PC-3 (cell line): ENCODE measurements at regions not wholly inside any gene's neighbourhood (a gene's known extent, or its start where the extent isn't known, plus 50 kb on each side); places are given as distances from the start of the nearest gene placed in this dataset.

Experiments
- ATAC-seq: fragments of 200-7000 bp; cut with Tn5 transposase; 2 replicates; pipeline ENCODE4 v1.9.1; 2020; ENCODE audit warnings: mild to moderate bottlenecking, moderate library complexity
- BruUV-seq: library from RNA; stranded (reverse); fragments of 400-500 nt; replicated peaks from 2 replicates; lab custom pipeline; 2021; lab: Mats Ljungman, UMichigan
- CTCF ChIA-PET: fragments of 300-600 bp; sonication (Branson Sonifier 250); formaldehyde crosslinking; loops from one replicate; lab custom pipeline; 2022; ENCODE audit warnings: antibody characterized with exemption; lab: Charles Lee
- POLR2A ChIA-PET: fragments of 300-600 bp; sonication (Branson Sonifier 250); formaldehyde crosslinking; loops from one replicate; lab custom pipeline; 2022; ENCODE audit warnings: antibody characterized with exemption; ENCODE audit not compliant: unreplicated experiment; lab: Charles Lee
- DNase-seq: peaks from one replicate; pipeline ENCODE4 v3.0.0-alpha.2; 2015
- H2AFZ ChIP-seq: fragments of 300-600 bp; sonication (generic); 2 replicates; pipeline ENCODE4 v1.6.0; 2016; ENCODE audit warnings: antibody characterized with exemption, low read length
- H3F3A ChIP-seq: fragments of 300-600 bp; sonication (generic); one replicate; pipeline ENCODE4 v1.6.0; 2017; ENCODE audit warnings: antibody characterized with exemption, low read length, control low read depth, mild to moderate bottlenecking; ENCODE audit not compliant: unreplicated experiment
- H3K27ac ChIP-seq: fragments of 300-600 bp; sonication (generic); 2 replicates; pipeline ENCODE4 v1.5.1; 2016; ENCODE audit warnings: mild to moderate bottlenecking, low read length
- H3K27me3 ChIP-seq: fragments of 300-600 bp; sonication (generic); 2 replicates; pipeline ENCODE4 v1.6.1; 2016; ENCODE audit warnings: low read length, mixed read lengths
- H3K36me3 ChIP-seq: fragments of 300-600 bp; sonication (generic); 2 replicates; pipeline ENCODE4 v1.6.1; 2016; ENCODE audit warnings: low read depth, mixed run types, low read length, mixed read lengths
- H3K4me1 ChIP-seq: fragments of 300-600 bp; sonication (generic); 2 replicates; pipeline ENCODE4 v1.5.1; 2016; ENCODE audit warnings: low read length; ENCODE audit not compliant: insufficient read depth
- H3K4me2 ChIP-seq: fragments of 300-600 bp; sonication (generic); 2 replicates; pipeline ENCODE4 v1.6.0; 2016; ENCODE audit warnings: low read length
- H3K4me3 ChIP-seq: fragments of 300-600 bp; sonication (generic); 2 replicates; pipeline ENCODE4 v1.5.1; 2016; ENCODE audit warnings: mild to moderate bottlenecking, low read length, mixed read lengths
- H3K79me2 ChIP-seq: fragments of 300-600 bp; sonication (generic); 2 replicates; pipeline ENCODE4 v1.6.1; 2017; ENCODE audit warnings: low read length, mixed read lengths
- H3K9ac ChIP-seq: fragments of 300-600 bp; sonication (generic); 2 replicates; pipeline ENCODE4 v1.6.0; 2016; ENCODE audit warnings: mild to moderate bottlenecking, low read length
- H3K9me2 ChIP-seq: fragments of 300-600 bp; sonication (generic); replicated peaks from 2 replicates; pipeline ENCODE4 v1.6.1; 2016; ENCODE audit warnings: mixed run types, low read length, mixed read lengths
- H3K9me3 ChIP-seq: fragments of 300-600 bp; sonication (generic); 2 replicates; pipeline ENCODE4 v1.6.1; 2016; ENCODE audit warnings: low read length, mixed read lengths
- H4K20me1 ChIP-seq: fragments of 300-600 bp; sonication (generic); 2 replicates; pipeline ENCODE4 v1.6.1; 2016; ENCODE audit warnings: low read length, mixed read lengths
- CTCF ChIP-seq: fragments of 300-600 bp; sonication (generic); conservative IDR thresholded peaks from 2 replicates; pipeline ENCODE4 v1.5.1; 2017; ENCODE audit warnings: antibody characterized with exemption, low read depth, mild to moderate bottlenecking, low read length
- EZH2 ChIP-seq: fragments of 300-600 bp; sonication (generic); IDR thresholded peaks from one replicate; pipeline ENCODE4 v1.6.1; 2017; ENCODE audit warnings: antibody characterized with exemption, mild to moderate bottlenecking, low read length; ENCODE audit not compliant: unreplicated experiment
- EZH2phosphoT487 ChIP-seq: fragments of 300-600 bp; sonication (generic); IDR thresholded peaks from 2 replicates; pipeline ENCODE4 v1.6.1; 2018; ENCODE audit warnings: mild to moderate bottlenecking, antibody characterized with exemption, low read length, borderline replicate concordance
- intact Hi-C: fragments of 100-400 bp; cut with micrococcal nuclease; formaldehyde crosslinking; loops from 2 replicates; pipeline ENCODE4 v1.9.0; 2023

DNA sequence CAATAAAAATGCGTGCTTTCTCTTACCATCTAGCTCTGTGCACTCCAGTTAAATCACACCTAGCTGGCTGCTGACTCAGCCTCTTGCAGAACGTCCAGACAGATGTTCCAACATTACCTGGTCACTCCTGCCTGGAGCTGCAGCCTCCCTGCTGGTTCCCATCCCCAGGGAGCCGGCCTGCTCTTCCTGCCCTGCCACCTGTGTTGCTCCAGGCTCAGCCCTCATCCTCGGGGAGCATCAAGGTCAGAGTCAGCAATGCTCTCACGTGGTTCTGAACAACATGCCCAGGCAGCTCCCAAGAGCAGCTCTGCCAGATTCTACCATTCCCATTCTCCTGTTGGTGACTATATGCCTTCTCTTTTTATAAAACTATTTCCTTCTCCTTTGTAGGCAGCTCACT lies 81.3 kb downstream of the GADD45G start:
- ChIA-PET CTCF (no interaction called here), POLR2A (no interaction called here)
- Histone ChIP-seq H3K9ac (no peak overlapping the region), H3K79me2 (no peaks in the 10 kb centered on the region), H3K4me3 (no peak overlapping the region), H3K4me2 (no peak overlapping the region), H2AFZ (no peak overlapping the region), H3F3A (no peaks in the 10 kb centered on the region), H3K27ac (no peak overlapping the region), H3K4me1 (no peaks in the 10 kb centered on the region), H3K36me3 (no peaks in the 10 kb centered on the region), H3K9me2 (no peaks in the 10 kb centered on the region), H4K20me1 (no peaks in the 10 kb centered on the region), H3K9me3 (no peaks in the 10 kb centered on the region), H3K27me3 (peaks cover 29% of the 10 kb centered on the region)
- ATAC-seq (no peak), DNase-seq (no peak)
- TF ChIP-seq CTCF (no peak), EZH2phosphoT487 (no peak), EZH2 (no peak)
- intact Hi-C loops, result no loop called here
- BruUV-seq, result no TSS peak

DNA sequence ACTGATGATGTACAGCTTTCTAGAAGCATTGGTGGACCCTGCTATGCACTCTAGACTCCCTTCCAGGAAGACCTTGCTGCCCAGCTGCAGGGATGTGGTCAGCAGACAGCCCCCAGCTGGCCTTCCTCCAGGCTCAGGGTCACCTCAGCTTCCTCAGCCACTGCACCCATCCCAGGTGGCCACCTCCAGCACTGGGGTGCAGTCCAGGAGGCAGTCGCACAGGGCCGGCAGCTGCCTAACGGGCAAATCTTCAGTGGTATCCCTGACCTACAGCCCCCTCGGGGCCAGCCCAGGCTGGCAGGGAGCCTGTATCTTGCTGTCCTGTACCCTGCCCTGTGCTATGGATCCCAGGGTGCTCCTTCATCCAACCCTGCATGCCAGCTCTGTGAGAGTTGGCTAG lies 81.8 kb downstream of the GADD45G start:
- POLR2A ChIA-PET, result no interaction called here
- CTCF ChIA-PET, result no interaction called here
- no peak overlapping the region for H3K9ac ChIP-seq

More for the DNA sequence above, 81.8 kb downstream of the GADD45G start:
- DNase-seq, result no peak
- Histone ChIP-seq H3K4me3 (no peak overlapping the region), H3K36me3 (no peaks in the 10 kb centered on the region), H3K27me3 (peaks cover 29% of the 10 kb centered on the region), H3K9me3 (no peaks in the 10 kb centered on the region), H3K79me2 (no peaks in the 10 kb centered on the region), H3F3A (no peaks in the 10 kb centered on the region), H4K20me1 (no peaks in the 10 kb centered on the region), H3K9me2 (no peaks in the 10 kb centered on the region), H2AFZ (no peak overlapping the region), H3K27ac (no peak overlapping the region), H3K4me2 (no peak overlapping the region), H3K4me1 (no peaks in the 10 kb centered on the region)
- no peak for ATAC-seq
- TF ChIP-seq CTCF (no peak), EZH2 (no peak), EZH2phosphoT487 (no peak)
- intact Hi-C loops, result no loop called here
- BruUV-seq, result no TSS peak
